Uterus (tissue), 2 donors: ENCODE measurements at regions not wholly inside any gene's neighbourhood (a gene's known extent, or its start where the extent isn't known, plus 50 kb on each side); places are given as distances from the start of the nearest gene placed in this dataset.

ENCODE experiments used
- POLR2A ChIP-seq, 2 donors: fragments of 450-650 bp; IDR thresholded peaks; one replicate each; pipeline ENCODE4 v1.6.1; 2016; ENCODE audit warnings: antibody characterized with exemption in 2 of 2, mild to moderate bottlenecking in 1 of 2, moderate library complexity in 1 of 2
- TF ChIP-seq, protein P1 (sequence below), 4 experiments: fragments of 200-600 bp in 2 of 4; fragments of 450-650 bp in 2 of 4; sonication (generic) in 2 of 4; IDR thresholded peaks; one replicate each; pipeline ENCODE4 v1.5.1; 2016 to 2019; ENCODE audit warnings: antibody characterized with exemption in 4 of 4, mild to moderate bottlenecking in 2 of 4, moderate library complexity in 1 of 4

DNA sequence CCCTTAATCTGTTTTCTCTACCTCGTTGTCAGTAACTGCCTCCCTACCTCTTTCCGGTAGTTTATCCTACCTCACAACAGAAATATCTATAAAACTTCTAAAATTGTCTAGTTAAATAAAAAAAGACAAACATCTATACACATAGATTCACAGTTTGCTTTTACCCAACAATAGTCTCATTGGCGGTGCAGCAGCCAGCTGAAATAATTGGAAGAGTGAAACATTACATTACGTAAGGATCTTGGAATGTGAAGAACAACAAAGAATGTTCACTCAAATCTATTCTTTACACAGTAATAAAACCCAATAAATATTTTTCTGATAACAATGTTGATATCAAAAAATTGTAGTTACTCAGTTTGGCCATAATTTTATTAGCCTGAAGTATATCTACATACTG is 115.5 kb upstream of the ARPP21 start:
- TF ChIP-seq, protein P1, sequence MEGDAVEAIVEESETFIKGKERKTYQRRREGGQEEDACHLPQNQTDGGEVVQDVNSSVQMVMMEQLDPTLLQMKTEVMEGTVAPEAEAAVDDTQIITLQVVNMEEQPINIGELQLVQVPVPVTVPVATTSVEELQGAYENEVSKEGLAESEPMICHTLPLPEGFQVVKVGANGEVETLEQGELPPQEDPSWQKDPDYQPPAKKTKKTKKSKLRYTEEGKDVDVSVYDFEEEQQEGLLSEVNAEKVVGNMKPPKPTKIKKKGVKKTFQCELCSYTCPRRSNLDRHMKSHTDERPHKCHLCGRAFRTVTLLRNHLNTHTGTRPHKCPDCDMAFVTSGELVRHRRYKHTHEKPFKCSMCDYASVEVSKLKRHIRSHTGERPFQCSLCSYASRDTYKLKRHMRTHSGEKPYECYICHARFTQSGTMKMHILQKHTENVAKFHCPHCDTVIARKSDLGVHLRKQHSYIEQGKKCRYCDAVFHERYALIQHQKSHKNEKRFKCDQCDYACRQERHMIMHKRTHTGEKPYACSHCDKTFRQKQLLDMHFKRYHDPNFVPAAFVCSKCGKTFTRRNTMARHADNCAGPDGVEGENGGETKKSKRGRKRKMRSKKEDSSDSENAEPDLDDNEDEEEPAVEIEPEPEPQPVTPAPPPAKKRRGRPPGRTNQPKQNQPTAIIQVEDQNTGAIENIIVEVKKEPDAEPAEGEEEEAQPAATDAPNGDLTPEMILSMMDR (IDR thresholded peaks at IDR 0.05), result no peak
- TF ChIP-seq POLR2A (IDR thresholded peaks at IDR 0.05), result no peak
